Uterus (tissue), 3 donors: ENCODE measurements at regions not wholly inside any gene's neighbourhood (a gene's known extent, or its start where the extent isn't known, plus 50 kb on each side); places are given as distances from the start of the nearest gene placed in this dataset.

Experiments used
- DNase-seq, 2 donors: peaks; one replicate each; pipeline ENCODE4 v3.0.0-alpha.2; 2019 to 2020
- H3K27ac ChIP-seq, 2 donors: fragments of 200-600 bp; sonication (generic); 1 replicate in 1 of 2; 2 replicates in 1 of 2; pipeline ENCODE4 v1.5.1; 2016 to 2018
- H3K27me3 ChIP-seq, 2 donors: fragments of 200-600 bp; sonication (generic); one replicate each; pipeline ENCODE4 v1.5.1; 2018 to 2019; ENCODE audit warnings: control low read depth in 1 of 2
- H3K36me3 ChIP-seq, 2 donors: fragments of 200-600 bp; sonication (generic); one replicate each; pipeline ENCODE4 v1.5.1; 2019; ENCODE audit warnings: control low read depth in 1 of 2
- H3K4me1 ChIP-seq, 2 donors: fragments of 200-600 bp; sonication (generic); one replicate each; pipeline ENCODE4 v1.5.1; 2018 to 2019; ENCODE audit warnings: control low read depth in 1 of 2
- H3K4me3 ChIP-seq, 2 donors: fragments of 200-600 bp; sonication (generic); 1 replicate in 1 of 2; 2 replicates in 1 of 2; pipeline ENCODE4 v1.5.1; 2018 to 2019; ENCODE audit warnings: mild to moderate bottlenecking in 1 of 2
- H3K9me3 ChIP-seq, 2 donors: fragments of 200-600 bp; sonication (generic); one replicate each; pipeline ENCODE4 v1.5.1; 2019; ENCODE audit warnings: control low read depth in 1 of 2
- POLR2A ChIP-seq, 2 donors: fragments of 450-650 bp; IDR thresholded peaks; one replicate each; pipeline ENCODE4 v1.6.1; 2016; ENCODE audit warnings: antibody characterized with exemption in 2 of 2, mild to moderate bottlenecking in 1 of 2, moderate library complexity in 1 of 2
- intact Hi-C: fragments of 100-400 bp; cut with DNase I; formaldehyde crosslinking; loops from one replicate; pipeline ENCODE4 v1.15.1; 2023; ENCODE audit warnings: low total_unique reads
- TF ChIP-seq, protein P1 (sequence below), 4 experiments: fragments of 200-600 bp in 2 of 4; fragments of 450-650 bp in 2 of 4; sonication (generic) in 2 of 4; IDR thresholded peaks; one replicate each; pipeline ENCODE4 v1.5.1; 2016 to 2019; ENCODE audit warnings: antibody characterized with exemption in 4 of 4, mild to moderate bottlenecking in 2 of 4, moderate library complexity in 1 of 4
- donor health status: DM: yes; HTN: yes; CAD: no.

GRCh38 chr22:22097727-22098228 is 115.2 kb upstream of the TOP3B start:
- no peak for TF ChIP-seq POLR2A (IDR thresholded peaks at IDR 0.05)
- Histone ChIP-seq H3K27me3 (no peaks in the 10 kb centered on the region), H3K4me3 (no peak overlapping the region), H3K9me3 (no peaks in the 10 kb centered on the region), H3K4me1 (no peaks in the 10 kb centered on the region), H3K36me3 (no peaks in the 10 kb centered on the region), H3K27ac (no peak overlapping the region)
- intact Hi-C loops, result no loop called here
- DNase-seq, result no peak

DNA sequence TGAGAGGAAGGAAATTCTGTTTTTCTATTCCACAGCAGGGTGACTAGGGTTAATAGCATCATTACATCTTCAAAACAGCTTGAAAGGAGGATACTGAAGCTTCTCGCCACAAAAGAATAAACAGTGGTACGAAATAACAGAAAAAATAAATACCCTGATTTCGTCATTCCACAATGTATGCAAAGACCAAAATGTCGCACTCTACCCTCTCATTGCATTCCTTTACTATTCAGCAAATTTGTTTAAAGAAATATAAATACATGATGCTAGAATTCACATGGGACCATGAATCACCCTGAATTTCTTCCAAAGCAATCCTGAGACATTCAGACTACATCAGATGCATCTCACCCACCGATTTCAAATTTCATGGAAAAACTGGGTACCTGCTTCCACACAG is 112.3 kb upstream of the TOP3B start:
- intact Hi-C loops, result no loop called here
- DNase-seq, result no peak
- no peaks in the 10 kb centered on the region for H3K4me1 ChIP-seq
- H3K27ac ChIP-seq, result no peak overlapping the region
- no peak overlapping the region for H3K4me3 ChIP-seq
- H3K36me3 ChIP-seq, result no peaks in the 10 kb centered on the region
- TF ChIP-seq, protein P1, sequence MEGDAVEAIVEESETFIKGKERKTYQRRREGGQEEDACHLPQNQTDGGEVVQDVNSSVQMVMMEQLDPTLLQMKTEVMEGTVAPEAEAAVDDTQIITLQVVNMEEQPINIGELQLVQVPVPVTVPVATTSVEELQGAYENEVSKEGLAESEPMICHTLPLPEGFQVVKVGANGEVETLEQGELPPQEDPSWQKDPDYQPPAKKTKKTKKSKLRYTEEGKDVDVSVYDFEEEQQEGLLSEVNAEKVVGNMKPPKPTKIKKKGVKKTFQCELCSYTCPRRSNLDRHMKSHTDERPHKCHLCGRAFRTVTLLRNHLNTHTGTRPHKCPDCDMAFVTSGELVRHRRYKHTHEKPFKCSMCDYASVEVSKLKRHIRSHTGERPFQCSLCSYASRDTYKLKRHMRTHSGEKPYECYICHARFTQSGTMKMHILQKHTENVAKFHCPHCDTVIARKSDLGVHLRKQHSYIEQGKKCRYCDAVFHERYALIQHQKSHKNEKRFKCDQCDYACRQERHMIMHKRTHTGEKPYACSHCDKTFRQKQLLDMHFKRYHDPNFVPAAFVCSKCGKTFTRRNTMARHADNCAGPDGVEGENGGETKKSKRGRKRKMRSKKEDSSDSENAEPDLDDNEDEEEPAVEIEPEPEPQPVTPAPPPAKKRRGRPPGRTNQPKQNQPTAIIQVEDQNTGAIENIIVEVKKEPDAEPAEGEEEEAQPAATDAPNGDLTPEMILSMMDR (IDR thresholded peaks at IDR 0.05), result no peak
- no peak for TF ChIP-seq POLR2A (IDR thresholded peaks at IDR 0.05)
- H3K9me3 ChIP-seq, result no peaks in the 10 kb centered on the region
- no peaks in the 10 kb centered on the region for H3K27me3 ChIP-seq

DNA sequence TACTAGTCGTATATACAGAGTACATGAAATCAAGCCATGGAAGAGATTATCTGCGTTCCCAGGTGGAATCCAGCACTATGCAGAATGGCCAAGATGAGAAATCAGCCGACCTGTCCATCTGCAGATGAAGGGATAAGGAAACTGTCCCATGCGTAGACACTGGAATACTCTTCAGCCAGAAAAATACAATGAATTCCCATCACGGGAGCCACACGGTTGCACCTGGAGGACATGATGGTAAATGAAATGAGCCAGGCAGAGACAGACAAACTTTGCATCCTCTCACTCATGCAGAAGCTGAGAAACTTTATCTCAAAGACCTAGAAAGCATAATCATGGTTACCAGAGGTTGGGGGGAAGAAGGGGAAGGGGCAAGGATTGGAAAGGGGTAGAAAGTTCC is 111.9 kb upstream of the TOP3B start:
- TF ChIP-seq POLR2A (IDR thresholded peaks at IDR 0.05), result no peak
- TF ChIP-seq, protein P1 (IDR thresholded peaks at IDR 0.05), result no peak
- Histone ChIP-seq H3K4me3 (no peak overlapping the region), H3K4me1 (no peaks in the 10 kb centered on the region), H3K9me3 (no peaks in the 10 kb centered on the region), H3K27me3 (no peaks in the 10 kb centered on the region), H3K27ac (no peak overlapping the region), H3K36me3 (no peaks in the 10 kb centered on the region)
- DNase-seq, result no peak
- intact Hi-C loops, result no loop called here

DNA sequence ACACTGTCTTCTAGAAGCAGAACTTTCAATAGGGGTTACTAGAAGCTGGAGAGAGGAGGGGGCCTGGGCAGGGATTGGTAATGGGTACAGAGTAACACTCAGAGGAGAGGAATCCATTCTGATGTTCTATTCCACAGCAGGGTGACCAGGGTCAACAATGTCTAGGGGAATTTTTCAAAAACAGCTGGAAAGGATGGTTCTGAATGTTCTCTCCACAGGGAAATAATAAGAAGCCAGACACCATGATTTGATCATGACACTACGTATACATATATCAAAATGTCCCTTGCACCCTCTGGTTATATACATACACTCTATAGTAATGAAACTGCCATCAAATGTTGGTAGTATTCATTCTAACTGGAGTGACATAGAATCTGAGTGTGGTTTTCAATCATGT is 111.2 kb upstream of the TOP3B start:
- Histone ChIP-seq H3K27me3 (no peaks in the 10 kb centered on the region), H3K27ac (no peak overlapping the region), H3K36me3 (no peaks in the 10 kb centered on the region), H3K9me3 (no peaks in the 10 kb centered on the region), H3K4me3 (no peak overlapping the region), H3K4me1 (no peaks in the 10 kb centered on the region)
- TF ChIP-seq POLR2A (IDR thresholded peaks at IDR 0.05), result no peak
- TF ChIP-seq, protein P1 (IDR thresholded peaks at IDR 0.05), result no peak
- no peak for DNase-seq
- intact Hi-C loops, result no loop called here

- Histone ChIP-seq H3K4me3 (no peak overlapping the region), H3K27me3 (no peaks in the 10 kb centered on the region), H3K4me1 (no peaks in the 10 kb centered on the region), H3K36me3 (no peaks in the 10 kb centered on the region), H3K27ac (no peak overlapping the region), H3K9me3 (no peaks in the 10 kb centered on the region)
- TF ChIP-seq POLR2A (IDR thresholded peaks at IDR 0.05), result no peak
- TF ChIP-seq, protein P1 (IDR thresholded peaks at IDR 0.05), result no peak
- DNase-seq, result no peak
- intact Hi-C loops, result no loop called here
These were observed 110.4 kb upstream of the TOP3B start for GRCh38 chr22:22092974-22093373.

GRCh38 chr22:22092101-22092500 is 109.5 kb upstream of the TOP3B start:
- H3K4me1 ChIP-seq, result no peaks in the 10 kb centered on the region
- no peak for TF ChIP-seq POLR2A (IDR thresholded peaks at IDR 0.05)
- TF ChIP-seq, protein P1 (IDR thresholded peaks at IDR 0.05), result no peak
- no peak for DNase-seq
- H3K4me3 ChIP-seq, result no peak overlapping the region
- no peaks in the 10 kb centered on the region for H3K9me3 ChIP-seq
- H3K36me3 ChIP-seq, result no peaks in the 10 kb centered on the region
- H3K27ac ChIP-seq, result no peak overlapping the region
- intact Hi-C loops, result no loop called here
- no peaks in the 10 kb centered on the region for H3K27me3 ChIP-seq
